HCT116 (cell line): ENCODE measurements at regions not wholly inside any gene's neighbourhood (a gene's known extent, or its start where the extent isn't known, plus 50 kb on each side); places are given as distances from the start of the nearest gene placed in this dataset.

ENCODE experiments used
- ATAC-seq: fragments of 200-7000 bp; cut with Tn5 transposase; 2 replicates; pipeline ENCODE4 v1.9.1; 2020; ENCODE audit warnings: mild to moderate bottlenecking, moderate library complexity
- BruUV-seq: library from RNA; stranded (reverse); fragments of 400-500 nt; replicated peaks from 2 replicates; lab custom pipeline; 2021; lab: Mats Ljungman, UMichigan
- CTCF ChIA-PET: fragments of 300-600 bp; sonication (Branson Sonifier 250); formaldehyde crosslinking; loops from one replicate; lab custom pipeline; 2021; ENCODE audit warnings: antibody characterized with exemption; lab: Charles Lee
- POLR2A ChIA-PET: fragments of 300-600, 350-600 bp; sonication (Branson Sonifier 250); formaldehyde crosslinking; loops from one replicate; lab custom pipeline; 2021; ENCODE audit warnings: antibody characterized with exemption; lab: Charles Lee
- RAD21 ChIA-PET, 2 experiments: fragments of 300-600 bp; sonication (Branson Sonifier 250); formaldehyde crosslinking; loops; one replicate each; lab custom pipeline; 2023; ENCODE audit warnings: low total read pairs in 2 of 2; ENCODE audit not compliant: uncharacterized antibody in 2 of 2, unreplicated experiment in 2 of 2, low non-redundant PET in 1 of 2; lab: Charles Lee
- DNase-seq: peaks from one replicate; pipeline ENCODE4 v3.0.0-alpha.2; 2010; ENCODE audit warnings: low read depth, low spot score
- H2AFZ ChIP-seq: fragments of 200-600 bp; shearing (Covaris generic), sonication (generic); 2 replicates; pipeline ENCODE4 v1.6.1; 2017; ENCODE audit warnings: low read depth, mixed run types, mixed read lengths, antibody characterized with exemption, low read length; ENCODE audit not compliant: poor library complexity, severe bottlenecking
- H3K27ac ChIP-seq: 2 replicates; pipeline ENCODE4 v1.5.1; 2012; ENCODE audit warnings: low read depth, low read length
- H3K27me3 ChIP-seq: fragments of 200-600 bp; sonication (generic); 2 replicates; pipeline ENCODE4 v1.6.1; 2016; ENCODE audit warnings: mixed run types, low read length, mixed read lengths; ENCODE audit not compliant: insufficient read depth
- H3K36me3 ChIP-seq, 2 experiments: fragments of 200-500 bp in 1 of 2; fragments of 200-600 bp in 1 of 2; sonication (Bioruptor generic) in 1 of 2; sonication (generic) in 1 of 2; 2 replicates each; pipeline versions ENCODE4 v1.5.1 to v1.6.1; 2014 to 2016; ENCODE audit warnings: low read length in 2 of 2, inconsistent platforms in 1 of 2, mixed read lengths in 1 of 2, mixed run types in 1 of 2; ENCODE audit not compliant: insufficient read depth in 2 of 2, control insufficient read depth in 1 of 2
- H3K4me1 ChIP-seq, 2 experiments: fragments of 200-600 bp in 1 of 2; sonication (generic) in 1 of 2; 2 replicates each; pipeline versions ENCODE4 v1.5.1 to v1.6.1; 2012 to 2017; ENCODE audit warnings: low read length in 2 of 2, inconsistent platforms in 1 of 2, mild to moderate bottlenecking in 1 of 2, mixed read lengths in 1 of 2, mixed run types in 1 of 2, moderate library complexity in 1 of 2; ENCODE audit not compliant: insufficient read depth in 2 of 2, control insufficient read depth in 1 of 2
- H3K4me2 ChIP-seq: fragments of 200-600 bp; sonication (generic); 2 replicates; pipeline ENCODE4 v1.6.1; 2017; ENCODE audit warnings: mixed run types, low read length, mixed read lengths
- H3K4me3 ChIP-seq, 2 experiments: fragments of 200-600 bp in 1 of 2; sonication (generic) in 1 of 2; replicated peaks in 1 of 2; 2 replicates each; pipeline ENCODE4 v1.5.1; 2011 to 2016; ENCODE audit warnings: low read length in 2 of 2, control low read depth in 1 of 2, low read depth in 1 of 2, mild to moderate bottlenecking in 1 of 2, mixed read lengths in 1 of 2, mixed run types in 1 of 2
- H3K79me2 ChIP-seq: fragments of 200-600 bp; sonication (generic); 2 replicates; pipeline ENCODE4 v1.6.1; 2017; ENCODE audit warnings: mild to moderate bottlenecking, mixed run types, low read length, moderate library complexity, mixed read lengths; ENCODE audit not compliant: insufficient read depth
- H3K9ac ChIP-seq: fragments of 200-600 bp; sonication (generic); 2 replicates; pipeline ENCODE4 v1.6.1; 2016; ENCODE audit warnings: low read length, mixed read lengths
- H3K9me2 ChIP-seq: fragments of 200-600 bp; sonication (generic), shearing (Covaris generic); 2 replicates; pipeline ENCODE4 v1.6.1; 2017; ENCODE audit warnings: mixed run types, mild to moderate bottlenecking, moderate library complexity; ENCODE audit not compliant: insufficient read depth
- H3K9me3 ChIP-seq, 2 experiments: fragments of 200-500 bp in 1 of 2; fragments of 200-600 bp in 1 of 2; sonication (Bioruptor generic) in 1 of 2; sonication (generic) in 1 of 2; 2 replicates each; pipeline ENCODE4 v1.6.1; 2014 to 2017; ENCODE audit warnings: low read length in 2 of 2, mixed read lengths in 2 of 2, inconsistent platforms in 1 of 2, low read depth in 1 of 2, mild to moderate bottlenecking in 1 of 2, mixed run types in 1 of 2, moderate library complexity in 1 of 2; ENCODE audit not compliant: control insufficient read depth in 1 of 2, insufficient read depth in 1 of 2
- H4K20me1 ChIP-seq: fragments of 200-600 bp; sonication (generic), shearing (Covaris generic); 2 replicates; pipeline ENCODE4 v1.6.1; 2017; ENCODE audit warnings: mixed run types, mild to moderate bottlenecking, moderate library complexity; ENCODE audit not compliant: insufficient read depth
- CBX3 ChIP-seq: IDR thresholded peaks from 2 replicates; pipeline ENCODE4 v1.6.1; 2012; ENCODE audit warnings: low read depth
- EGR1 ChIP-seq: IDR thresholded peaks from 2 replicates; pipeline ENCODE4 v1.6.1; 2012; ENCODE audit warnings: low read depth
- EZH2phosphoT487 ChIP-seq: fragments of 200-600 bp; IDR thresholded peaks from 2 replicates; pipeline ENCODE4 v1.6.1; 2018; ENCODE audit warnings: antibody characterized with exemption, borderline replicate concordance
- FOSL1 ChIP-seq: IDR thresholded peaks from 2 replicates; pipeline ENCODE4 v1.6.1; 2012; ENCODE audit warnings: low read depth
- JUND ChIP-seq: IDR thresholded peaks from 2 replicates; pipeline ENCODE4 v1.6.1; 2012
- POLR2A ChIP-seq: IDR thresholded peaks from 2 replicates; pipeline ENCODE4 v1.7.0; 2011; ENCODE audit warnings: borderline replicate concordance; ENCODE audit not compliant: insufficient read depth, insufficient read length; ENCODE audit errors: extremely low read depth
- POLR2AphosphoS5 ChIP-seq: IDR thresholded peaks from 2 replicates; pipeline ENCODE4 v1.6.1; 2011; ENCODE audit warnings: mild to moderate bottlenecking, low read depth, low read length, moderate library complexity
- RAD21 ChIP-seq: IDR thresholded peaks from 2 replicates; pipeline ENCODE4 v1.6.1; 2012; ENCODE audit warnings: low read depth, mild to moderate bottlenecking
- SIN3A ChIP-seq: IDR thresholded peaks from 2 replicates; pipeline ENCODE4 v1.6.1; 2012; ENCODE audit warnings: low read depth
- SP1 ChIP-seq: IDR thresholded peaks from 2 replicates; pipeline ENCODE4 v1.6.1; 2012; ENCODE audit warnings: low read depth
- SRF ChIP-seq: IDR thresholded peaks from 2 replicates; pipeline ENCODE4 v1.6.1; 2012; ENCODE audit warnings: low read depth
- TCF7L2 ChIP-seq: IDR thresholded peaks from 2 replicates; pipeline ENCODE4 v1.7.0; 2011; ENCODE audit warnings: borderline replicate concordance, inconsistent platforms; ENCODE audit not compliant: insufficient read depth, insufficient read length; ENCODE audit errors: extremely low read depth
- YY1 ChIP-seq: IDR thresholded peaks from 2 replicates; pipeline ENCODE4 v1.6.1; 2011; ENCODE audit warnings: low read length, low read depth, moderate library complexity, mild to moderate bottlenecking; ENCODE audit not compliant: insufficient replicate concordance; ENCODE audit errors: extremely low read depth
- intact Hi-C: fragments of 100-400 bp; cut with micrococcal nuclease; formaldehyde crosslinking; loops from 2 replicates; pipeline ENCODE4 v1.10.0; 2022
- TF ChIP-seq, protein P1 (sequence below): IDR thresholded peaks from 2 replicates; pipeline ENCODE4 v1.6.1; 2012; ENCODE audit warnings: low read depth
- TF ChIP-seq, protein P2 (sequence below): IDR thresholded peaks from 2 replicates; pipeline ENCODE4 v1.6.1; 2011; ENCODE audit warnings: mild to moderate bottlenecking, low read length, moderate library complexity; ENCODE audit not compliant: insufficient replicate concordance; ENCODE audit errors: extremely low read depth
- TF ChIP-seq, protein P3 (sequence below): IDR thresholded peaks from 2 replicates; pipeline ENCODE4 v1.6.1; 2012

DNA sequence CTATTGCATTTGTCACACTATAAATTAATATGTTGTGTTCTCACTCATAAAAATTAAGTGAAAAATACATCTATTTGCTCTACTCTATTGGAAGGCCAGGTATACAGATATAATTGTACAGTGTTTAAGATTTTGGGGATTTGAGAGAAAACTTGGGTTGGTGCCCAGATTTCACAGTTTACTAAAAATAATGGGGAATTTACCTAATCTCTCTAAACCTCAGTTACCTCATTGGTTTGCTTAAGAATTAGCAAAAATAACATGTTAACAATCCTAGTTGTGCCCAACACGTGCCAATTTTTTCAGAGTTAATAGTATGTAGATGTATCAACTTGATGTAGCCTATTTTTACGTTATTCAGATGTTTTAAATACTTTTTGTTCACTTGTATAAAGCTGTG, 1495.3 kb upstream of the PCDH7 start (continued):
- TF ChIP-seq, protein P1, sequence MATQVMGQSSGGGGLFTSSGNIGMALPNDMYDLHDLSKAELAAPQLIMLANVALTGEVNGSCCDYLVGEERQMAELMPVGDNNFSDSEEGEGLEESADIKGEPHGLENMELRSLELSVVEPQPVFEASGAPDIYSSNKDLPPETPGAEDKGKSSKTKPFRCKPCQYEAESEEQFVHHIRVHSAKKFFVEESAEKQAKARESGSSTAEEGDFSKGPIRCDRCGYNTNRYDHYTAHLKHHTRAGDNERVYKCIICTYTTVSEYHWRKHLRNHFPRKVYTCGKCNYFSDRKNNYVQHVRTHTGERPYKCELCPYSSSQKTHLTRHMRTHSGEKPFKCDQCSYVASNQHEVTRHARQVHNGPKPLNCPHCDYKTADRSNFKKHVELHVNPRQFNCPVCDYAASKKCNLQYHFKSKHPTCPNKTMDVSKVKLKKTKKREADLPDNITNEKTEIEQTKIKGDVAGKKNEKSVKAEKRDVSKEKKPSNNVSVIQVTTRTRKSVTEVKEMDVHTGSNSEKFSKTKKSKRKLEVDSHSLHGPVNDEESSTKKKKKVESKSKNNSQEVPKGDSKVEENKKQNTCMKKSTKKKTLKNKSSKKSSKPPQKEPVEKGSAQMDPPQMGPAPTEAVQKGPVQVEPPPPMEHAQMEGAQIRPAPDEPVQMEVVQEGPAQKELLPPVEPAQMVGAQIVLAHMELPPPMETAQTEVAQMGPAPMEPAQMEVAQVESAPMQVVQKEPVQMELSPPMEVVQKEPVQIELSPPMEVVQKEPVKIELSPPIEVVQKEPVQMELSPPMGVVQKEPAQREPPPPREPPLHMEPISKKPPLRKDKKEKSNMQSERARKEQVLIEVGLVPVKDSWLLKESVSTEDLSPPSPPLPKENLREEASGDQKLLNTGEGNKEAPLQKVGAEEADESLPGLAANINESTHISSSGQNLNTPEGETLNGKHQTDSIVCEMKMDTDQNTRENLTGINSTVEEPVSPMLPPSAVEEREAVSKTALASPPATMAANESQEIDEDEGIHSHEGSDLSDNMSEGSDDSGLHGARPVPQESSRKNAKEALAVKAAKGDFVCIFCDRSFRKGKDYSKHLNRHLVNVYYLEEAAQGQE: no peak
- TF ChIP-seq SP1: no peak

DNA sequence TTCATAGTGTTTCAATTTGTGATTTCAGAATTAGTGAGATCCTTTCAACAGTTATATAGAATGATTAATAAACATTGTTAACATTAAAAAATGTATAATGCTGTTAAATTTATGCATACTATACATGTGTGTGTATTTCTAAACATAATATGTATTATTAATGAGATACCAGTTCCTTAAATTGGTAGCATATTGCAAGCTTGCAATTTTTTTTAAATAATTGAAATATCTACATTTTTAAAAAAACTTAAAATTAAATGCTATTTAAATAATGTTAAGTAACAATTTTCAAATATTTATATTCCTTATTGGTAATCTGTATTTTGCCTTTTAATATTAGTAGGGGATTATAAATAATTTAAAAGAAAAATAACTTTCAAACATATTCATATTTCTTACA, 1479.5 kb upstream of the PCDH7 start:
- no peak overlapping the region for H3K27ac ChIP-seq
- H3K36me3 ChIP-seq: no peaks in the 10 kb centered on the region
- ChIA-PET RAD21 (no interaction called here), CTCF (no interaction called here), POLR2A (no interaction called here)
- no peaks in the 10 kb centered on the region for H4K20me1 ChIP-seq
- H3K9ac ChIP-seq: no peak overlapping the region
- H3K4me2 ChIP-seq: no peak overlapping the region
- H3K4me1 ChIP-seq: no peaks in the 10 kb centered on the region
- H3K9me2 ChIP-seq: no peaks in the 10 kb centered on the region
- H3K27me3 ChIP-seq: no peaks in the 10 kb centered on the region
- H3K4me3 ChIP-seq: no peak overlapping the region
- no peak overlapping the region for H2AFZ ChIP-seq
- intact Hi-C loops: no loop called here
- H3K9me3 ChIP-seq: no peaks in the 10 kb centered on the region
- BruUV-seq: no TSS peak
- DNase-seq (no peak), ATAC-seq (no peak)
- TF ChIP-seq, protein P2, sequence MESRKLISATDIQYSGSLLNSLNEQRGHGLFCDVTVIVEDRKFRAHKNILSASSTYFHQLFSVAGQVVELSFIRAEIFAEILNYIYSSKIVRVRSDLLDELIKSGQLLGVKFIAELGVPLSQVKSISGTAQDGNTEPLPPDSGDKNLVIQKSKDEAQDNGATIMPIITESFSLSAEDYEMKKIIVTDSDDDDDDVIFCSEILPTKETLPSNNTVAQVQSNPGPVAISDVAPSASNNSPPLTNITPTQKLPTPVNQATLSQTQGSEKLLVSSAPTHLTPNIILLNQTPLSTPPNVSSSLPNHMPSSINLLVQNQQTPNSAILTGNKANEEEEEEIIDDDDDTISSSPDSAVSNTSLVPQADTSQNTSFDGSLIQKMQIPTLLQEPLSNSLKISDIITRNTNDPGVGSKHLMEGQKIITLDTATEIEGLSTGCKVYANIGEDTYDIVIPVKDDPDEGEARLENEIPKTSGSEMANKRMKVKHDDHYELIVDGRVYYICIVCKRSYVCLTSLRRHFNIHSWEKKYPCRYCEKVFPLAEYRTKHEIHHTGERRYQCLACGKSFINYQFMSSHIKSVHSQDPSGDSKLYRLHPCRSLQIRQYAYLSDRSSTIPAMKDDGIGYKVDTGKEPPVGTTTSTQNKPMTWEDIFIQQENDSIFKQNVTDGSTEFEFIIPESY: no peak
- TF ChIP-seq TCF7L2 (no peak), SRF (no peak), SIN3A (no peak), RAD21 (no peak), EZH2phosphoT487 (no peak), CBX3 (no peak), JUND (no peak), POLR2A (no peak), EGR1 (no peak), POLR2AphosphoS5 (no peak), FOSL1 (no peak), YY1 (no peak)
- TF ChIP-seq, protein P3, sequence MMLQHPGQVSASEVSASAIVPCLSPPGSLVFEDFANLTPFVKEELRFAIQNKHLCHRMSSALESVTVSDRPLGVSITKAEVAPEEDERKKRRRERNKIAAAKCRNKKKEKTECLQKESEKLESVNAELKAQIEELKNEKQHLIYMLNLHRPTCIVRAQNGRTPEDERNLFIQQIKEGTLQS: no peak
- TF ChIP-seq, protein P1: no peak
- no peaks in the 10 kb centered on the region for H3K79me2 ChIP-seq
